OCI-LY3 (cell line): ENCODE measurements at regions not wholly inside any gene's neighbourhood (a gene's known extent, or its start where the extent isn't known, plus 50 kb on each side); places are given as distances from the start of the nearest gene placed in this dataset.

Experiments used
- H2AFZ ChIP-seq: fragments of 200-600, 300-600 bp; shearing (Covaris generic); 2 replicates; pipeline ENCODE4 v1.6.0; 2014; ENCODE audit warnings: antibody characterized with exemption, low read depth, low read length
- H3K27ac ChIP-seq: fragments of 200-600, 300-600 bp; sonication (generic); 2 replicates; pipeline ENCODE4 v1.5.1; 2014; ENCODE audit warnings: mild to moderate bottlenecking, low read length, moderate library complexity, mixed read lengths
- H3K27me3 ChIP-seq: fragments of 200-600, 300-600 bp; sonication (generic); 2 replicates; pipeline ENCODE4 v1.6.1; 2014; ENCODE audit warnings: low read depth, low read length, mixed read lengths
- H3K36me3 ChIP-seq: fragments of 200-600, 300-600 bp; sonication (generic); replicated peaks from 2 replicates; pipeline ENCODE3; 2014; ENCODE audit warnings: low read depth, low read length, mixed read lengths
- H3K4me1 ChIP-seq: fragments of 300-600, 200-600 bp; sonication (generic); 2 replicates; pipeline ENCODE4 v1.6.1; 2014; ENCODE audit warnings: low read length, mixed read lengths
- H3K4me2 ChIP-seq: fragments of 200-600, 300-600 bp; sonication (generic); 2 replicates; pipeline ENCODE4 v1.6.1; 2014; ENCODE audit warnings: low read length, mixed read lengths
- H3K4me3 ChIP-seq: fragments of 300-600, 200-600 bp; sonication (generic); 2 replicates; pipeline ENCODE4 v1.5.1; 2014; ENCODE audit warnings: antibody characterized with exemption, mild to moderate bottlenecking, low read length, moderate library complexity
- H3K79me2 ChIP-seq: fragments of 300-600, 200-600 bp; shearing (Covaris generic); 2 replicates; pipeline ENCODE4 v1.6.1; 2014; ENCODE audit warnings: mild to moderate bottlenecking, low read length, mixed read lengths
- H3K9ac ChIP-seq: fragments of 300-600, 200-600 bp; shearing (Covaris generic); 2 replicates; pipeline ENCODE4 v1.6.0; 2014; ENCODE audit warnings: mild to moderate bottlenecking, low read length, moderate library complexity
- H3K9me3 ChIP-seq: fragments of 200-600, 300-600 bp; shearing (Covaris generic); 2 replicates; pipeline ENCODE4 v1.6.1; 2014; ENCODE audit warnings: low read length, mixed read lengths; ENCODE audit not compliant: insufficient read depth
- H4K20me1 ChIP-seq: fragments of 200-600, 300-600 bp; sonication (generic); 2 replicates; pipeline ENCODE4 v1.6.1; 2016; ENCODE audit warnings: low read length, mixed read lengths; ENCODE audit not compliant: insufficient read depth
- CTCF ChIP-seq: fragments of 200-600, 300-600 bp; sonication (generic); IDR thresholded peaks from 2 replicates; pipeline ENCODE4 v1.5.1; 2014; ENCODE audit warnings: antibody characterized with exemption, low read length, low read depth
- EZH2phosphoT487 ChIP-seq: fragments of 200-600 bp; shearing (Covaris generic); IDR thresholded peaks from 2 replicates; pipeline ENCODE4 v1.6.1; 2018; ENCODE audit warnings: antibody characterized with exemption, mixed run types, low read depth

DNA sequence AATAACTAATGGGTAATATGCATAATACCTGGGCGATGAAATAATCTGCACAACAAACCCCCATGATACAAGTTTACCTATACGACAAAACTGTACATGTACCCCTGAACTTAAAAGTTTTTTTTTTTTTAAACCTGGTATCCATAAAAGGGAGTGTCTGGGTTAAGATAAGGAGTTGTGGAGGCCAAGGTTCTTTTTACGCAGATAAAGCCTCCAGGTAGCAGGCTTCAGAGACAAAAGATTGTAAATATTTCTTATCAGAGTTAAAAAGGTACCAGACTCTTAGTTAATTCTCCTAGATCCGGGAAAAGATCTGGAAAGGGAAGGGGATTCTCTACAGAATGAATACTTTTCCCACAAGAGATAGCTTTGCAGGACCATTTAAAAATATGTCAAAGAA is 259.4 kb upstream of the SSTR1 start:
- no peak overlapping the region for H2AFZ ChIP-seq

DNA sequence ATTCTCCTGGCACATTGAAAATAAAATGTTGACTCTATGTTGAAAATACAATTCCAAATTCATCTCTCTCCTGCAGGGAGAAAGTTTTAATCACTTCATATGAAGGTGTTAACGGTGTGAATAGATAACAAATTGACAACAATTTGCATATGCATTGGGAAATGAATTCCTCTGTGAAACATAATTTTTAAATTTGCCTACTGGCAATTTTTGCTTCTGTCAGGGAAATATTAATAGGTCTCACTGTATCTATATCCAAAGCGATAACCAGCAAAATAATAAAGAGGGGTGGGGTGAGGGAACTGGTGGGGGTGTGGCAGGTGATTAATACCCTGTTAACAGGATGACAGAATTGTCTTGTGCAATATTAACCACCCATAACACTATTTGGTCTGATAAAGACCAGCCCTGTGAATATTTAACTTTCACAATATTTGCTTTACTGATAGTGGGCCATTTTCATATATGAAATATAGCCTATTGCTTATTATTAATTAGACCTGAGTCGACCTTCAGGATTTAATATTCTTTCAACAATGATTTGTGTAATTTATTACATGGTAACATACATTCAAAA is 239.0 kb upstream of the SSTR1 start:
- no peak overlapping the region for H2AFZ ChIP-seq
- H4K20me1 ChIP-seq, result no peaks in the 10 kb centered on the region
- H3K4me1 ChIP-seq, result no peaks in the 10 kb centered on the region
- H3K27me3 ChIP-seq, result no peaks in the 10 kb centered on the region
- no peak for TF ChIP-seq EZH2phosphoT487
- TF ChIP-seq CTCF, result no peak
- no peak overlapping the region for H3K27ac ChIP-seq
- H3K4me3 ChIP-seq, result no peak overlapping the region
- H3K4me2 ChIP-seq, result no peak overlapping the region
- no peaks in the 10 kb centered on the region for H3K79me2 ChIP-seq
- H3K9ac ChIP-seq, result no peak overlapping the region
- no peaks in the 10 kb centered on the region for H3K36me3 ChIP-seq
- no peaks in the 10 kb centered on the region for H3K9me3 ChIP-seq

More for the DNA sequence above, 259.4 kb upstream of the SSTR1 start:
- no peaks in the 10 kb centered on the region for H3K4me1 ChIP-seq
- no peaks in the 10 kb centered on the region for H3K36me3 ChIP-seq
- H3K9ac ChIP-seq, result no peak overlapping the region
- no peak overlapping the region for H3K4me3 ChIP-seq
- 0 out of 2 replicates have a peak, but pooled peaks cover 5% of the 10 kb centered on the region for H3K9me3 ChIP-seq
- no peaks in the 10 kb centered on the region for H3K79me2 ChIP-seq
- TF ChIP-seq CTCF (no peak), EZH2phosphoT487 (no peak)
- no peak overlapping the region for H3K27ac ChIP-seq
- H4K20me1 ChIP-seq, result no peaks in the 10 kb centered on the region
- no peak overlapping the region for H3K4me2 ChIP-seq
- H3K27me3 ChIP-seq, result no peaks in the 10 kb centered on the region

- Histone ChIP-seq H4K20me1 (no peaks in the 10 kb centered on the region), H3K4me3 (no peak overlapping the region), H3K9me3 (no peaks in the 10 kb centered on the region), H3K4me1 (no peaks in the 10 kb centered on the region), H3K27ac (no peak overlapping the region), H3K27me3 (no peaks in the 10 kb centered on the region), H3K9ac (no peak overlapping the region), H2AFZ (no peak overlapping the region), H3K36me3 (no peaks in the 10 kb centered on the region), H3K4me2 (no peak overlapping the region), H3K79me2 (no peaks in the 10 kb centered on the region)
- TF ChIP-seq EZH2phosphoT487, result no peak
- TF ChIP-seq CTCF, result no peak
These were observed 238.2 kb upstream of the SSTR1 start for GRCh38 chr14:37969511-37969979.

GRCh38 chr14:37970696-37971095 is 237.0 kb upstream of the SSTR1 start:
- no peak overlapping the region for H3K9ac ChIP-seq
- no peaks in the 10 kb centered on the region for H3K79me2 ChIP-seq
- no peaks in the 10 kb centered on the region for H3K36me3 ChIP-seq
- no peak overlapping the region for H3K4me3 ChIP-seq
- no peaks in the 10 kb centered on the region for H4K20me1 ChIP-seq
- TF ChIP-seq CTCF (no peak), EZH2phosphoT487 (no peak)
- no peaks in the 10 kb centered on the region for H3K4me1 ChIP-seq
- H3K4me2 ChIP-seq, result no peak overlapping the region
- H3K27ac ChIP-seq, result no peak overlapping the region
- no peaks in the 10 kb centered on the region for H3K9me3 ChIP-seq
- H3K27me3 ChIP-seq, result no peaks in the 10 kb centered on the region
- no peak overlapping the region for H2AFZ ChIP-seq
